B cell (primary cell): ENCODE measurements at regions not wholly inside any gene's neighbourhood (a gene's known extent, or its start where the extent isn't known, plus 50 kb on each side); places are given as distances from the start of the nearest gene placed in this dataset.

Experiments
- ATAC-seq: fragments of 200-7000 bp; cut with Tn5 transposase; one replicate; pipeline ENCODE4 v1.10.0; 2021; ENCODE audit warnings: low read depth, mild to moderate bottlenecking, moderate number of reproducible peaks, moderate library complexity
- CTCF ChIA-PET: fragments of 350-600 bp; sonication (Branson Sonifier 250); formaldehyde crosslinking; loops from one replicate; lab custom pipeline; 2021; ENCODE audit warnings: antibody characterized with exemption, inconsistent platforms; lab: Charles Lee
- POLR2A ChIA-PET: fragments of 350-600 bp; sonication (Branson Sonifier 250); formaldehyde crosslinking; loops from one replicate; lab custom pipeline; 2021; ENCODE audit warnings: antibody characterized with exemption; lab: Charles Lee
- DNase-seq: peaks from one replicate; pipeline ENCODE4 v3.0.0; 2013
- H2AFZ ChIP-seq: 2 replicates; pipeline ENCODE4 v1.6.1; 2012; ENCODE audit warnings: mild to moderate bottlenecking, low read depth, low read length; ENCODE audit not compliant: insufficient read depth, poor library complexity, severe bottlenecking
- H3K27ac ChIP-seq, 2 donors: 1 replicate in 1 of 2; 2 replicates in 1 of 2; pipeline ENCODE4 v1.5.1; 2012 to 2013; ENCODE audit warnings: low read length in 2 of 2, mild to moderate bottlenecking in 2 of 2, moderate library complexity in 1 of 2
- H3K27me3 ChIP-seq, 4 experiments: fragments of 200-600 bp in 1 of 4; sonication (generic) in 1 of 4; replicated peaks in 1 of 4; 1 replicate in 2 of 4; 2 replicates in 2 of 4; pipeline versions ENCODE4 v1.6.1 to v1.7.0; 2013 to 2016; ENCODE audit warnings: low read length in 3 of 4, mild to moderate bottlenecking in 2 of 4, mixed read lengths in 1 of 4, moderate library complexity in 1 of 4; ENCODE audit not compliant: insufficient read depth in 4 of 4, control insufficient read depth in 3 of 4; ENCODE audit errors: control extremely low read depth in 1 of 4
- H3K36me3 ChIP-seq, 2 experiments: replicated peaks in 1 of 2; 1 replicate in 1 of 2; 2 replicates in 1 of 2; pipeline versions ENCODE4 v1.6.1 to v1.7.1; 2013; ENCODE audit warnings: low read length in 1 of 2; ENCODE audit not compliant: insufficient read depth in 2 of 2, control insufficient read depth in 1 of 2; ENCODE audit errors: control extremely low read depth in 1 of 2, extremely low read depth in 1 of 2
- H3K4me1 ChIP-seq, 2 donors: fragments of 200-600 bp in 1 of 2; sonication (generic) in 1 of 2; 1 replicate in 1 of 2; 2 replicates in 1 of 2; pipeline versions ENCODE4 v1.5.1 to v1.6.1; 2013 to 2017; ENCODE audit warnings: low read length in 2 of 2; ENCODE audit not compliant: control insufficient read depth in 2 of 2, insufficient read depth in 2 of 2
- H3K4me2 ChIP-seq: replicated peaks from 2 replicates; pipeline ENCODE3; 2012; ENCODE audit warnings: mild to moderate bottlenecking, low read depth, low read length; ENCODE audit not compliant: poor library complexity, severe bottlenecking
- H3K4me3 ChIP-seq, 5 experiments: fragments of 200-600 bp in 1 of 5; sonication (generic) in 1 of 5; 1 replicate in 3 of 5; 2 replicates in 2 of 5; pipeline versions ENCODE4 v1.5.1 to v1.7.0; 2011 to 2016; ENCODE audit warnings: low read length in 4 of 5, mild to moderate bottlenecking in 4 of 5, low read depth in 2 of 5, control low read depth in 1 of 5, moderate library complexity in 1 of 5; ENCODE audit not compliant: insufficient read depth in 1 of 5; ENCODE audit errors: control extremely low read depth in 1 of 5, extremely low read depth in 1 of 5
- H3K79me2 ChIP-seq: fragments of 200-600 bp; sonication (generic); one replicate; pipeline ENCODE4 v1.6.0; 2016; ENCODE audit warnings: low read length; ENCODE audit not compliant: control insufficient read depth, insufficient read depth
- H3K9ac ChIP-seq: fragments of 200-600 bp; sonication (generic); 2 replicates; pipeline ENCODE4 v1.6.1; 2017; ENCODE audit warnings: mild to moderate bottlenecking, low read length, moderate library complexity
- H3K9me3 ChIP-seq, 3 donors: one replicate each; pipeline versions ENCODE4 v1.6.1 to v1.7.1; 2013; ENCODE audit warnings: low read length in 2 of 3; ENCODE audit not compliant: control insufficient read depth in 2 of 3, insufficient read depth in 1 of 3; ENCODE audit errors: control extremely low read depth in 1 of 3
- H4K20me1 ChIP-seq: 2 replicates; pipeline ENCODE4 v1.6.0; 2012; ENCODE audit warnings: mild to moderate bottlenecking, low read length; ENCODE audit not compliant: insufficient read depth, control insufficient read depth, poor library complexity, severe bottlenecking
- H3K27ac Mint-ChIP-seq: one replicate; pipeline ENCODE4 v1.8.0; 2021; ENCODE audit warnings: mixed read lengths
- H3K27me3 Mint-ChIP-seq: one replicate; pipeline ENCODE4 v1.8.0; 2021; ENCODE audit warnings: mixed read lengths
- H3K4me1 Mint-ChIP-seq: one replicate; pipeline ENCODE4 v1.8.0; 2021; ENCODE audit warnings: mixed read lengths
- H3K4me3 Mint-ChIP-seq: one replicate; pipeline ENCODE4 v1.8.0; 2021; ENCODE audit warnings: mixed read lengths
- H3K9me3 Mint-ChIP-seq: one replicate; pipeline ENCODE4 v1.8.0; 2022; ENCODE audit warnings: mixed read lengths; ENCODE audit not compliant: insufficient read depth
- CTCF ChIP-seq: fragments of 200-600 bp; IDR thresholded peaks from one replicate; pipeline ENCODE4 v1.8.0; 2022; ENCODE audit warnings: antibody characterized with exemption, mild to moderate bottlenecking
- EZH2 ChIP-seq: IDR thresholded peaks from 2 replicates; pipeline ENCODE4 v1.6.1; 2012; ENCODE audit warnings: borderline replicate concordance, low read depth, mild to moderate bottlenecking, moderate library complexity, low read length; ENCODE audit not compliant: insufficient read depth, poor library complexity, severe bottlenecking
- WGBS: methylation state at CpG from one replicate; pipeline ENCODE4 v1.1.5; 2013; ENCODE audit warnings: missing lambda C conversion rate; ENCODE audit not compliant: insufficient coverage; 5-methylcytosine and 5-hydroxymethylcytosine counted together
- intact Hi-C: fragments of 100-400 bp; cut with micrococcal nuclease; formaldehyde crosslinking; loops from one replicate; pipeline ENCODE4 v1.10.0; 2022

GRCh38 chr18:62452280-62452831 is 70.5 kb upstream of the ZCCHC2 start:
- DNase-seq = no peak
- Histone ChIP-seq H3K4me1 (no peaks in the 10 kb centered on the region), H2AFZ (no peak overlapping the region), H3K9ac (no peak overlapping the region), H4K20me1 (no peaks in the 10 kb centered on the region), H3K36me3 (no peaks in the 10 kb centered on the region), H3K4me3 (no peak overlapping the region), H3K9me3 (no peaks in the 10 kb centered on the region), H3K27me3 (no peaks in the 10 kb centered on the region), H3K79me2 (no peaks in the 10 kb centered on the region), H3K27ac (no peak overlapping the region), H3K4me2 (no peak overlapping the region)
- intact Hi-C loops = no loop called here
- H3K4me3 Mint-ChIP-seq = no peak overlapping the region
- peaks cover 29% of the 10 kb centered on the region for H3K27me3 Mint-ChIP-seq
- peaks cover 5% of the 10 kb centered on the region for H3K9me3 Mint-ChIP-seq
- POLR2A ChIA-PET = no interaction called here
- 76% methylated on average over 5 of the region's 5 CpGs for WGBS
- H3K4me1 Mint-ChIP-seq = peaks cover 1% of the 10 kb centered on the region
- ATAC-seq = no peak
- no peak for TF ChIP-seq CTCF
- TF ChIP-seq EZH2 = no peak
- CTCF ChIA-PET = no interaction called here
- no peak overlapping the region for H3K27ac Mint-ChIP-seq

DNA sequence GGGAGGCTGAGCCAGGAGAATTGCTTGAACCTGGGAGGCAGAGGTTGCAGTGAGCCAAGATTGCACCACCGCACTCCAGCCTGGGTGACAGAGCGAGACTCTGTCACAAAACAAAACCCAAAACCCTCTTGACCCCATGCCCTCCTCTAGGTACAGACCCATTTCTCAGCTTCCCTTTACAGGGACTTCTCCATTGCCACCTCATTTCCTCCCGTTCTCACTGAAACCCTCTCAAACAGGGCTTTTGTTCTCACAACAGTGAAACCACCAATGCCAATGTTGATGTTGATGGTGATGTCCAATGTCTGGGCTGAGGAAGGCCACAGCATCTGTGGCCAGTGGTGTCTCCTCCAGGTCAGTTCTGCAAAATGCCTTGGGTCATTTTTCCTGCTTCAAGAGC is 69.0 kb upstream of the ZCCHC2 start:
- POLR2A ChIA-PET = no interaction called here

More for the DNA sequence above, 69.0 kb upstream of the ZCCHC2 start:
- H3K4me3 ChIP-seq = no peak overlapping the region
- H3K36me3 ChIP-seq = no peaks in the 10 kb centered on the region
- H3K4me1 ChIP-seq = no peaks in the 10 kb centered on the region
- peaks cover 1% of the 10 kb centered on the region for H3K4me1 Mint-ChIP-seq
- H3K27me3 Mint-ChIP-seq = peaks cover 29% of the 10 kb centered on the region
- intact Hi-C loops = no loop called here
- H3K9ac ChIP-seq = no peak overlapping the region
- TF ChIP-seq CTCF (no peak), EZH2 (no peak)
- no peaks in the 10 kb centered on the region for H3K27me3 ChIP-seq
- no peak overlapping the region for H3K27ac Mint-ChIP-seq
- DNase-seq (no peak), ATAC-seq (no peak)
- H3K9me3 Mint-ChIP-seq = peaks cover 5% of the 10 kb centered on the region
- CTCF ChIA-PET = interaction anchor here (0.6 kb wide), 1 partner anchor 121 kb away, joined by 3 read pairs; no protein-coding TSS in a partner anchor
- no peaks in the 10 kb centered on the region for H4K20me1 ChIP-seq
- H3K27ac ChIP-seq = no peak overlapping the region
- H3K9me3 ChIP-seq = no peaks in the 10 kb centered on the region
- H3K4me2 ChIP-seq = no peak overlapping the region
- H3K4me3 Mint-ChIP-seq = no peak overlapping the region
- no peaks in the 10 kb centered on the region for H3K79me2 ChIP-seq
- H2AFZ ChIP-seq = no peak overlapping the region
- 100% methylated on average over 2 of the region's 3 CpGs for WGBS
